Skeletal muscle satellite cell (primary cell): ENCODE measurements at regions not wholly inside any gene's neighbourhood (a gene's known extent, or its start where the extent isn't known, plus 50 kb on each side); places are given as distances from the start of the nearest gene placed in this dataset.
"Not testable (repeated sequence)": the region's sequence is repeated elsewhere in the genome, so short reads cannot be mapped to it uniquely, and the experiment has no call there.

ENCODE experiments used
- H3K27me3 ChIP-seq: 2 replicates; pipeline ENCODE4 v1.7.0; 2013; ENCODE audit warnings: low read length; ENCODE audit not compliant: control insufficient read depth, insufficient read depth
- H3K36me3 ChIP-seq: 2 replicates; pipeline ENCODE4 v1.7.0; 2013; ENCODE audit warnings: mild to moderate bottlenecking, control low read depth, low read length; ENCODE audit not compliant: insufficient read depth
- H3K4me1 ChIP-seq: 2 replicates; pipeline ENCODE4 v1.7.0; 2013; ENCODE audit warnings: low read length; ENCODE audit not compliant: control insufficient read depth, insufficient read depth
- H3K4me2 ChIP-seq: 2 replicates; pipeline ENCODE4 v1.7.0; 2013; ENCODE audit warnings: mild to moderate bottlenecking, low read length
- H3K4me3 ChIP-seq: 2 replicates; pipeline ENCODE4 v1.7.0; 2013; ENCODE audit warnings: low read length
- H3K9ac ChIP-seq: 2 replicates; pipeline ENCODE4 v1.7.0; 2013; ENCODE audit warnings: mild to moderate bottlenecking, low read depth, low read length, moderate library complexity
- H3K9me3 ChIP-seq: replicated peaks from 2 replicates; pipeline ENCODE4 v1.7.0; 2013; ENCODE audit warnings: mild to moderate bottlenecking, control low read depth, low read length

GRCh38 chr5:127187706-127188105, 102.9 kb upstream of the MEGF10 start:
- Histone ChIP-seq H3K9ac (no peak overlapping the region), H3K4me2 (peak overlapping the region; percentile 23), H3K4me3 (no peak overlapping the region), H3K36me3 (no peaks in the 10 kb centered on the region), H3K9me3 (no peaks in the 10 kb centered on the region), H3K4me1 (peaks cover 14% of the 10 kb centered on the region), H3K27me3 (no peaks in the 10 kb centered on the region)

- H3K4me3 ChIP-seq, result no peak overlapping the region
- no peak overlapping the region for H3K9ac ChIP-seq
- no peaks in the 10 kb centered on the region for H3K36me3 ChIP-seq
- no peaks in the 10 kb centered on the region for H3K27me3 ChIP-seq
- H3K4me2 ChIP-seq, result no peak overlapping the region
- H3K9me3 ChIP-seq, result no peaks in the 10 kb centered on the region
- peaks cover 11% of the 10 kb centered on the region for H3K4me1 ChIP-seq
Measured at GRCh38 chr5:127192150-127192549, 98.4 kb upstream of the MEGF10 start.

- peaks cover 4% of the 10 kb centered on the region for H3K4me1 ChIP-seq
- H3K36me3 ChIP-seq, result no peaks in the 10 kb centered on the region
- no peak overlapping the region for H3K9ac ChIP-seq
Measured at GRCh38 chr5:127192836-127193338, 97.7 kb upstream of the MEGF10 start.

GRCh38 chr5:127196042-127196441, 94.6 kb upstream of the MEGF10 start:
- Histone ChIP-seq H3K36me3 (no peaks in the 10 kb centered on the region), H3K9ac (no peak overlapping the region), H3K27me3 (no peaks in the 10 kb centered on the region), H3K4me2 (no peak overlapping the region), H3K4me1 (peaks cover 4% of the 10 kb centered on the region), H3K9me3 (no peaks in the 10 kb centered on the region), H3K4me3 (no peak overlapping the region)

More at GRCh38 chr5:127192836-127193338, 97.7 kb upstream of the MEGF10 start:
- Histone ChIP-seq H3K27me3 (no peaks in the 10 kb centered on the region), H3K9me3 (no peaks in the 10 kb centered on the region), H3K4me2 (no peak overlapping the region), H3K4me3 (no peak overlapping the region)

- not testable (repeated sequence) for H3K9me3 ChIP-seq, H3K27me3 ChIP-seq, H3K9ac ChIP-seq, H3K4me3 ChIP-seq, H3K4me1 ChIP-seq, H3K36me3 ChIP-seq, H3K4me2 ChIP-seq
Measured at GRCh38 chr5:127197402-127198167, 93.0 kb upstream of the MEGF10 start.

- not testable (repeated sequence) for H3K9ac ChIP-seq, H3K27me3 ChIP-seq, H3K36me3 ChIP-seq, H3K4me2 ChIP-seq, H3K9me3 ChIP-seq, H3K4me3 ChIP-seq
- peaks cover 25% of the 10 kb centered on the region for H3K4me1 ChIP-seq
Measured at GRCh38 chr5:127202738-127203137, 87.9 kb upstream of the MEGF10 start.

- Histone ChIP-seq H3K4me3 (peak overlapping the region; percentile 14), H3K4me1 (peaks cover 25% of the 10 kb centered on the region), H3K4me2 (peak overlapping the region; percentile 32), H3K9ac (no peak overlapping the region), H3K27me3 (no peaks in the 10 kb centered on the region), H3K9me3 (no peaks in the 10 kb centered on the region), H3K36me3 (no peaks in the 10 kb centered on the region)
Measured at GRCh38 chr5:127203818-127204217, 86.8 kb upstream of the MEGF10 start.

GRCh38 chr5:127205147-127205546, 85.4 kb upstream of the MEGF10 start:
- Histone ChIP-seq H3K36me3 (no peaks in the 10 kb centered on the region), H3K4me2 (no peak overlapping the region), H3K4me3 (no peak overlapping the region), H3K9me3 (no peaks in the 10 kb centered on the region), H3K4me1 (peaks cover 25% of the 10 kb centered on the region), H3K9ac (no peak overlapping the region), H3K27me3 (peaks cover 2% of the 10 kb centered on the region)

- peak overlapping the region; percentile 17 for H3K4me3 ChIP-seq
- H3K36me3 ChIP-seq, result no peaks in the 10 kb centered on the region
- H3K27me3 ChIP-seq, result peaks cover 10% of the 10 kb centered on the region
- H3K4me2 ChIP-seq, result peak overlapping the region; percentile 48
- H3K9me3 ChIP-seq, result no peaks in the 10 kb centered on the region
- H3K4me1 ChIP-seq, result peaks cover 25% of the 10 kb centered on the region
- H3K9ac ChIP-seq, result no peak overlapping the region
Measured at GRCh38 chr5:127206320-127207113, 84.1 kb upstream of the MEGF10 start.

- Histone ChIP-seq H3K36me3 (no peaks in the 10 kb centered on the region), H3K4me1 (peaks cover 13% of the 10 kb centered on the region), H3K27me3 (peaks cover 11% of the 10 kb centered on the region), H3K4me2 (no peak overlapping the region), H3K9me3 (no peaks in the 10 kb centered on the region), H3K4me3 (no peak overlapping the region), H3K9ac (no peak overlapping the region)
Measured at GRCh38 chr5:127210042-127210441, 80.6 kb upstream of the MEGF10 start.

- Histone ChIP-seq H3K27me3 (peaks cover 11% of the 10 kb centered on the region), H3K36me3 (no peaks in the 10 kb centered on the region), H3K9me3 (no peaks in the 10 kb centered on the region), H3K9ac (no peak overlapping the region), H3K4me2 (no peak overlapping the region), H3K4me1 (peaks cover 3% of the 10 kb centered on the region), H3K4me3 (no peak overlapping the region)
Measured at GRCh38 chr5:127213231-127213630, 77.4 kb upstream of the MEGF10 start.
